NB4 (cell line): ENCODE measurements at regions not wholly inside any gene's neighbourhood (a gene's known extent, or its start where the extent isn't known, plus 50 kb on each side); places are given as distances from the start of the nearest gene placed in this dataset.

Experiments used
- DNase-seq: peaks from one replicate; pipeline ENCODE4 v3.0.0; 2010; ENCODE audit warnings: low read depth
- H3K4me3 ChIP-seq: one replicate; pipeline ENCODE4 v1.5.1; 2011; ENCODE audit warnings: mild to moderate bottlenecking, low read depth, low read length, moderate library complexity
- MYC ChIP-seq: IDR thresholded peaks from 2 replicates; pipeline ENCODE4 v1.6.1; 2011; ENCODE audit warnings: low read depth, low read length
- POLR2A ChIP-seq: IDR thresholded peaks from 2 replicates; pipeline ENCODE4 v1.6.1; 2011; ENCODE audit warnings: mild to moderate bottlenecking; ENCODE audit not compliant: insufficient read length; ENCODE audit errors: extremely low read depth
- TF ChIP-seq, protein P1 (sequence below): IDR thresholded peaks from one replicate; pipeline ENCODE4 v1.5.1; 2012; ENCODE audit warnings: low read depth, low read length
- TF ChIP-seq, protein P2 (sequence below): IDR thresholded peaks from 2 replicates; pipeline ENCODE4 v1.6.1; 2011; ENCODE audit warnings: low read depth, low read length

DNA sequence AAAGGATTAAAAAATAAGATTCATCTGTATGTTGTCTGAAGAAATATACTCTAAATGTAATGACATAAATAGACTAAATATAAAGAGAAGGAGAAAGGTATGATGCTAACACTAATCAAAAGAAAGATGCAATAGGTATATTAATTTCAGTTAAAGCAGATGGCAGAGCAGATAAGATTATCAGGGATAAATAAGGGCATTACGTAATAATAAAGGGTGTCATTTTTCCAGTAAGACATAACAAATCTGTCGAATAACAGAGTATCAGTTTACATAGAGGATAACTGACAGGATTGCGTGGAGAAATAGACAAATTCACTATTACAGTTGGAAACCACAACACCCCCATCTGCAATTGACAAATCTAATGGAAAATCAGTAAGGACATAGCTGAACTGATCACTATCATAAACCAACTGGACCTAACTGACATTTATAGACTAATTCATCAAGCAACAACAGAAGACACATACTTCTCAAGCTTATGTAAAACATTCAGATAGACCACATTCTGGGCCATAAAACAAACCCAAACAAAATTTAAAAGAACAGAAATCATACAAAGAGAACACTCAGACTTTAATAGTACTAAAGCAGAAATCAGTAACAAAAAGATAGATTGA, 384.1 kb upstream of the COBL start:
- no peak for DNase-seq
- H3K4me3 ChIP-seq = no peak overlapping the region
- TF ChIP-seq, protein P1, sequence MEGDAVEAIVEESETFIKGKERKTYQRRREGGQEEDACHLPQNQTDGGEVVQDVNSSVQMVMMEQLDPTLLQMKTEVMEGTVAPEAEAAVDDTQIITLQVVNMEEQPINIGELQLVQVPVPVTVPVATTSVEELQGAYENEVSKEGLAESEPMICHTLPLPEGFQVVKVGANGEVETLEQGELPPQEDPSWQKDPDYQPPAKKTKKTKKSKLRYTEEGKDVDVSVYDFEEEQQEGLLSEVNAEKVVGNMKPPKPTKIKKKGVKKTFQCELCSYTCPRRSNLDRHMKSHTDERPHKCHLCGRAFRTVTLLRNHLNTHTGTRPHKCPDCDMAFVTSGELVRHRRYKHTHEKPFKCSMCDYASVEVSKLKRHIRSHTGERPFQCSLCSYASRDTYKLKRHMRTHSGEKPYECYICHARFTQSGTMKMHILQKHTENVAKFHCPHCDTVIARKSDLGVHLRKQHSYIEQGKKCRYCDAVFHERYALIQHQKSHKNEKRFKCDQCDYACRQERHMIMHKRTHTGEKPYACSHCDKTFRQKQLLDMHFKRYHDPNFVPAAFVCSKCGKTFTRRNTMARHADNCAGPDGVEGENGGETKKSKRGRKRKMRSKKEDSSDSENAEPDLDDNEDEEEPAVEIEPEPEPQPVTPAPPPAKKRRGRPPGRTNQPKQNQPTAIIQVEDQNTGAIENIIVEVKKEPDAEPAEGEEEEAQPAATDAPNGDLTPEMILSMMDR = no peak
- TF ChIP-seq POLR2A = no peak
- TF ChIP-seq, protein P2, sequence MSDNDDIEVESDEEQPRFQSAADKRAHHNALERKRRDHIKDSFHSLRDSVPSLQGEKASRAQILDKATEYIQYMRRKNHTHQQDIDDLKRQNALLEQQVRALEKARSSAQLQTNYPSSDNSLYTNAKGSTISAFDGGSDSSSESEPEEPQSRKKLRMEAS = no peak
- no peak for TF ChIP-seq MYC

DNA sequence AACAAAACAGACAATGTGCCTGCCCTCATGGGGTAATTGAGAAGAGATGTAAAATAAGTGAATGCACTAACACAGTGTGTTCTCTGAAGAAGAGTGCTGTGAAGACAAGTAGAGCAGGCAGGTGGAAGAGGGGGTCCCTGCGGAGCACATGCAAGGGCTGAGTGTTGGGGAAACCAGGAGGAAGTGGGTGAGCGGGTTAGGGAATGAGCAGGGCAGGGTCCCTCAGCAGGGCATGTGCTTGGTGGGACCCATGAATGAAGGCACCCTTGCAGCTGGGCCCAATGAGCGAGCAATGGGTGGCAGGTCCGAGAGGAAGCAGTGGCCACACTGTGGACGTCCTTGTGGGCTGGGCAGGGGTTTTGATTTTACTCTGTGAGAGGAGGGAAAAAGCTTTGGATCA, 376.6 kb upstream of the COBL start:
- no peak overlapping the region for H3K4me3 ChIP-seq
- DNase-seq = no peak
- TF ChIP-seq, protein P2 = no peak
- TF ChIP-seq MYC = no peak
- TF ChIP-seq, protein P1 = no peak
- TF ChIP-seq POLR2A = no peak

DNA sequence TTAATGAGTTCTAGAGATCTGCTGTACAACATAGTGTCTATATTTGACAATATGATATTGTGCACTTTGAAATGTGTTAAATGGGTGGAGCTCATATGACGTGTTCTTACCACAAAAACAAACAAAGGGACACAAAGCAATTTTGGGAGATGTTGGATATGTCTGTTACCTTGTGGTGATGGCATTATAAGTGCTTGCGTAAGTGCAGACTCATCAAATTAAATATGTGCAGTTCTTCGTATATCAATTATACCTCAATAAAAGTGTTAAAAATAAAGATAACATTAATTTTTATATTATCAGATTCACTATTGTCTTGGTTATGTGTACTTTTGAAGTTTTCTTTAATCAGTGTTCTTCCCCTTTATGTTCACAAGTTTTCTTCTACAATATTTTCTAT, 372.9 kb upstream of the COBL start:
- no peak for DNase-seq
- TF ChIP-seq MYC = no peak
- TF ChIP-seq POLR2A = no peak
- TF ChIP-seq, protein P2 = no peak
- TF ChIP-seq, protein P1 = no peak
- no peak overlapping the region for H3K4me3 ChIP-seq

DNA sequence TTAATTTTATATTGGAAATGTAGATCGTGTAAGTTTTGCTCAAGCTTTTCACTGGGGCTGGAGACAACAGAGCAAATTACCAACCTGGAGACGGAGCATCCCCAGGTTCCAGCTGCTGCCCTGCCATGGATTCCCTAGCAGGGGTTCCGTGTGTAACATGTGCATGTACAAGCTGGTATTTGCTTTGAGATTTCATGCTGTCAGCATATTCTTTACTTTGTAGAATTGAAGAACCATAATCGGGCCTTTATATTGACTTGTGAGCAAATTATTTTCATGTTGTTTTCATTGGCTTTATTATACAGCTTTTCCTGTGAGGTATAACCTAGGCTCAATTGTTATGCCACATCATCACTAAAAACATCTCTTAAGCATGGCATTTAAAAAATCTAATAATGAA, 369.2 kb upstream of the COBL start:
- H3K4me3 ChIP-seq = no peak overlapping the region
- no peak for DNase-seq
- TF ChIP-seq, protein P1 = no peak
- TF ChIP-seq MYC = no peak
- TF ChIP-seq, protein P2 = no peak
- TF ChIP-seq POLR2A = no peak

DNA sequence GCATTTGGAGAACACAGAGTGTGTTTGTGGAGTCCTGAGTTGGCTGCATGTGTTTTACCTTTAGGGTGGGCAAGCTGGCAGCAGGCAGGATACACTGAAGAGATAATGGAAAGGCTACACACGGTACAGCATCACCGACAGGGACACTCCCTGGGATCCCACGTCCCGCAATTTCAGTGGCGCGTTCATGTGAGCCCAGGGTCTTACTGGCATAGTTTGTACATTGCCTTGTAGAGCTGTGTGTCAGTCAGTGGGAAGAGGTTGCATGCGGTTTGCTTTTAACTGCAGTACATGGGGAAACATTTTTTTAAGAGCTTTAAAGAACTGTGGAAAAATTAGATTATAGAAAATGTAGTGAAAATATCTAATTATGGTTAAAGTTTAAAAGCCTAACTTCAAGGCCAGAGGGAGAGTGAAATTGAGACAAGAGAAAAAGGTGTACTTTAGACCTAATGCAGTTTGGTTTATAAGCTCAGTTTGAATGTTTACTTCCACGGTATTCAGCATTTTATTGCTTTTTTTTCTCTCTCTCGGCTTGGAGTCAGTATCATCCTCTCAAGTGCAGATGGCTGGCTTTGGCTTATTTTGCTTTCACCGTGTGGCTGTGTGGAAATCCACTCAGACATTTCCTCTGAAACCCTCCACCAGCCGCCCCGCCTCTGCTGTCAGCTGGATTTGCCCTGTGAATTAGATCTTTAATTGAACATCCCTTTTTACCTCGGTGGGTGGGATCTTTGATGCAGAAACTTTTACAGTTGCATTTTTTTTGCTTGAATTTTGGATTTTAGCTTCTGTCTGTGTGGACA, 364.2 kb upstream of the COBL start:
- TF ChIP-seq, protein P2 = no peak
- TF ChIP-seq, protein P1 = no peak
- no peak for TF ChIP-seq MYC
- TF ChIP-seq POLR2A = no peak
- no peak for DNase-seq
- no peak overlapping the region for H3K4me3 ChIP-seq
